ENCODE measurements at regions not wholly inside any gene's neighbourhood (a gene's known extent, or its start where the extent isn't known, plus 50 kb on each side); places are given as distances from the start of the nearest gene placed in this dataset.
A peak's percentile ranks its signal among the peaks of the same experiment; 100 is the strongest.

DNA sequence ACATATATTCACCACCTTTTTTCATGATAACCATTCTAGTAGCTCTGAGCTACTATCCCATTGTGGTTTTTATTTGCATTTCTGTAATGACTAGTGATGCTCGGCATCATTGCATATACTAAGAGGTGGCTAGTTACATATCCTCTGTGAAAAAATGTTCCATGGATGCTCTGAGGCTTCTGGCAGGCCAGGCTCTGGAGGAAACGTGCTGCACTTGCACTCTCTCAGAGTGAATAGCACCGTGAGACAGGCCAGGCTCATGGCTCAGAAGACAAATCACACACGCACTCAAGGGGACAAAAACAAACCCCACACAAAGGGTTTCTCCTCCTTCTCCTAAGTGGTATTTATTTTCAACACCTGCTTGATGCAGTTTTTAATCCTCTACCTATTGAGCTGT is 1085.3 kb upstream of the CNTNAP5 start:
- no peak overlapping the region for H2BK20ac ChIP-seq (ENCODE audit: low read length)
- no peak overlapping the region for H2BK120ac ChIP-seq (replicated peaks; ENCODE audit: low read depth, low read length)
- H2BK12ac ChIP-seq (ENCODE audit: low read depth, low read length), result no peak overlapping the region
- POLR2A ChIA-PET (ENCODE audit: partially characterized antibody), result no interaction called here
- H3K27ac ChIP-seq (ENCODE audit: low read depth, low read length), result no peak overlapping the region
- no peaks in the 10 kb centered on the region for H3K27me3 ChIP-seq (replicated peaks in 1 of 4; ENCODE audit: control insufficient read depth in 3 of 4, extremely low read depth in 1 of 4, insufficient read depth in 3 of 4, low read length in 3 of 4)
- peak overlapping the region; percentile 53; the same call in 1 of the 2 replicates for H2AK5ac ChIP-seq (ENCODE audit: low read depth, low read length)
- no peak overlapping the region for H3K23ac ChIP-seq (ENCODE audit: insufficient read length)
- no peaks in the 10 kb centered on the region for H3K36me3 ChIP-seq (ENCODE audit: control insufficient read depth in 2 of 4, insufficient read depth in 4 of 4, low read length in 3 of 4)
- DNase-seq (ENCODE audit: low read depth in 1 of 2, low spot score in 2 of 2) (no peak), FAIRE-seq (no peak)
- no peak overlapping the region for H3K4ac ChIP-seq (replicated peaks; ENCODE audit: insufficient read length, low read depth, low read length)
- H2AFZ ChIP-seq (ENCODE audit: low read length), result no peak overlapping the region
- H2BK15ac ChIP-seq (ENCODE audit: low read length), result no peak overlapping the region
- no peak overlapping the region for H3K4me3 ChIP-seq (ENCODE audit: extremely low read depth in 1 of 4, insufficient read depth in 2 of 4, low read depth in 3 of 4, low read length in 4 of 4)
- no peak overlapping the region for H3K14ac ChIP-seq (ENCODE audit: insufficient read length)
- H3K4me1 ChIP-seq (replicated peaks in 1 of 4; ENCODE audit: control insufficient read depth in 3 of 4, insufficient read depth in 4 of 4, low read length in 3 of 4), result no peaks in the 10 kb centered on the region
- CTCF ChIA-PET (ENCODE audit: partially characterized antibody), result no interaction called here
- no peak overlapping the region for H4K8ac ChIP-seq (ENCODE audit: extremely low read depth, insufficient read depth, low read length)
- no peak overlapping the region for H3K56ac ChIP-seq (replicated peaks; ENCODE audit: insufficient read length, low read depth, low read length)
- WGBS, 2 experiments (ENCODE audit: extremely low coverage in 1 of 2, insufficient coverage in 1 of 2, insufficient read length in 1 of 2, insufficient replicate concordance in 2 of 2, low coverage in 1 of 2, low lambda C conversion rate in 2 of 2, missing lambda C conversion rate in 1 of 2), result 94% methylated on average over 4 of the region's 4 CpGs; no CpG with 5 or more reads in 1 of the 2 experiments
- H4K91ac ChIP-seq (replicated peaks; ENCODE audit: insufficient read length, low read length), result no peak overlapping the region
- no peaks in the 10 kb centered on the region for H4K20me1 ChIP-seq (replicated peaks in 1 of 2; ENCODE audit: control insufficient read depth in 1 of 2, insufficient read depth in 2 of 2, low read length in 2 of 2)
- no peaks in the 10 kb centered on the region for H3K23me2 ChIP-seq (ENCODE audit: low read depth, low read length)
- no peak overlapping the region for H3K18ac ChIP-seq (ENCODE audit: extremely low read depth, low read length)
- no peak overlapping the region for H3K9ac ChIP-seq (replicated peaks in 1 of 4; ENCODE audit: extremely low read depth in 1 of 4, low read depth in 3 of 4, low read length in 3 of 4)
- H3K79me2 ChIP-seq (ENCODE audit: control insufficient read depth in 1 of 2, insufficient read depth in 2 of 2, low read length in 2 of 2), result no peaks in the 10 kb centered on the region
- no peak overlapping the region for H3K4me2 ChIP-seq (ENCODE audit: insufficient read depth in 1 of 2, low read depth in 2 of 2, low read length in 2 of 2)
- no peaks in the 10 kb centered on the region for H3K79me1 ChIP-seq (ENCODE audit: low read depth, low read length)
- no peaks in the 10 kb centered on the region for H3K9me3 ChIP-seq (ENCODE audit: insufficient read depth in 2 of 2, low read depth in 1 of 2, low read length in 1 of 2)
- H2BK5ac ChIP-seq (ENCODE audit: low read depth, low read length), result no peak overlapping the region
- H4K5ac ChIP-seq (ENCODE audit: insufficient read length, low read depth, low read length), result no peak overlapping the region
- TF ChIP-seq, protein P1, sequence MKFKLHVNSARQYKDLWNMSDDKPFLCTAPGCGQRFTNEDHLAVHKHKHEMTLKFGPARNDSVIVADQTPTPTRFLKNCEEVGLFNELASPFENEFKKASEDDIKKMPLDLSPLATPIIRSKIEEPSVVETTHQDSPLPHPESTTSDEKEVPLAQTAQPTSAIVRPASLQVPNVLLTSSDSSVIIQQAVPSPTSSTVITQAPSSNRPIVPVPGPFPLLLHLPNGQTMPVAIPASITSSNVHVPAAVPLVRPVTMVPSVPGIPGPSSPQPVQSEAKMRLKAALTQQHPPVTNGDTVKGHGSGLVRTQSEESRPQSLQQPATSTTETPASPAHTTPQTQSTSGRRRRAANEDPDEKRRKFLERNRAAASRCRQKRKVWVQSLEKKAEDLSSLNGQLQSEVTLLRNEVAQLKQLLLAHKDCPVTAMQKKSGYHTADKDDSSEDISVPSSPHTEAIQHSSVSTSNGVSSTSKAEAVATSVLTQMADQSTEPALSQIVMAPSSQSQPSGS (IDR thresholded peaks at IDR 0.05; ENCODE audit: low read length), result no peak
- TF ChIP-seq EGR1 (IDR thresholded peaks at IDR 0.05; ENCODE audit: borderline replicate concordance, low read depth, low read length) (no peak), TCF12 (IDR thresholded peaks at IDR 0.05; ENCODE audit: low read depth, low read length) (no peak), RFX5 (IDR thresholded peaks at IDR 0.05; ENCODE audit: borderline replicate concordance, low read depth, low read length) (no peak), SIX5 (IDR thresholded peaks at IDR 0.05; ENCODE audit: low read depth, low read length) (no peak), SRF (IDR thresholded peaks at IDR 0.05; ENCODE audit: low read depth, low read length) (no peak), PHF8 (conservative IDR thresholded peaks at IDR 0.05; ENCODE audit: low read depth, low read length) (no peak), KDM1A (IDR thresholded peaks at IDR 0.05; ENCODE audit: borderline replicate concordance, low read length) (no peak), SIN3A (conservative IDR thresholded peaks at IDR 0.05 in 1 of 2, IDR thresholded peaks at IDR 0.05 in 1 of 2; ENCODE audit: low read depth in 1 of 2, low read length in 2 of 2) (no peak), JUN (IDR thresholded peaks at IDR 0.05; ENCODE audit: low read depth, low read length) (no peak), ZNF274 (IDR thresholded peaks at IDR 0.05; ENCODE audit: borderline replicate concordance, extremely low read depth, low read length) (no peak), HDAC6 (IDR thresholded peaks at IDR 0.05; ENCODE audit: low read depth, low read length) (no peak)
- TF ChIP-seq, protein P2, sequence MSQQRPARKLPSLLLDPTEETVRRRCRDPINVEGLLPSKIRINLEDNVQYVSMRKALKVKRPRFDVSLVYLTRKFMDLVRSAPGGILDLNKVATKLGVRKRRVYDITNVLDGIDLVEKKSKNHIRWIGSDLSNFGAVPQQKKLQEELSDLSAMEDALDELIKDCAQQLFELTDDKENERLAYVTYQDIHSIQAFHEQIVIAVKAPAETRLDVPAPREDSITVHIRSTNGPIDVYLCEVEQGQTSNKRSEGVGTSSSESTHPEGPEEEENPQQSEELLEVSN (IDR thresholded peaks at IDR 0.05), result no peak
